ENCODE measurements at regions not wholly inside any gene's neighbourhood (a gene's known extent, or its start where the extent isn't known, plus 50 kb on each side); places are given as distances from the start of the nearest gene placed in this dataset.
A peak's percentile ranks its signal among the peaks of the same experiment; 100 is the strongest.

- Histone ChIP-seq H2BK15ac (ENCODE audit: low read depth, low read length) (no peak overlapping the region), H3K23me2 (ENCODE audit: insufficient read length, low read depth, low read length, poor library complexity, severe bottlenecking) (no peaks in the 10 kb centered on the region), H3K27ac (ENCODE audit: insufficient read length, low read depth, low read length) (no peak overlapping the region), H4K20me1 (ENCODE audit: control insufficient read depth, insufficient read depth, insufficient read length) (no peaks in the 10 kb centered on the region), H3K4me1 (ENCODE audit: insufficient read depth, low read length) (no peaks in the 10 kb centered on the region; the same call in 1 of the 2 replicates), H3K4me2 (ENCODE audit: insufficient read depth, insufficient read length, low read length) (no peak overlapping the region), H2BK120ac (ENCODE audit: low read depth, low read length, poor library complexity, severe bottlenecking) (no peak overlapping the region), H3K79me1 (ENCODE audit: insufficient read depth, low read depth, low read length, poor library complexity, severe bottlenecking) (no peaks in the 10 kb centered on the region), H4K91ac (ENCODE audit: insufficient read length, low read depth, low read length) (no peak overlapping the region), H2BK12ac (ENCODE audit: insufficient read length, low read depth, low read length) (no peak overlapping the region), H3K9me3 (ENCODE audit: control insufficient read depth, low read depth, low read length) (no peaks in the 10 kb centered on the region), H3K56ac (ENCODE audit: insufficient read length, low read depth, low read length) (no peak overlapping the region), H3K9ac (ENCODE audit: extremely low read depth, insufficient read length, low read length) (no peak overlapping the region), H2BK20ac (ENCODE audit: low read depth, low read length, poor library complexity, severe bottlenecking) (no peak overlapping the region), H3K18ac (ENCODE audit: insufficient read length, low read depth, low read length) (no peak overlapping the region), H2BK5ac (ENCODE audit: insufficient read length, low read length) (no peak overlapping the region), H3K23ac (ENCODE audit: insufficient read length, low read depth, low read length) (no peak overlapping the region), H4K5ac (ENCODE audit: insufficient read length, low read depth, low read length) (no peak overlapping the region), H3K14ac (ENCODE audit: insufficient read depth, low read length) (no peak overlapping the region), H3K79me2 (ENCODE audit: insufficient read depth, low read length) (no peaks in the 10 kb centered on the region), H3K27me3 (ENCODE audit: insufficient read depth, low read length) (no peaks in the 10 kb centered on the region), H3K4ac (ENCODE audit: low read depth, low read length) (no peak overlapping the region), H2AFZ (ENCODE audit: low read length) (no peak overlapping the region), H2AK5ac (ENCODE audit: insufficient read length, low read length) (no peak overlapping the region), H3T11ph (ENCODE audit: low read length) (no peak overlapping the region), H4K8ac (replicated peaks; ENCODE audit: insufficient read length, low read depth, low read length) (no peak overlapping the region)
- H3K4me1 Mint-ChIP-seq: peaks cover 0 to 8% of the 10 kb centered on the region in 2 experiments; a peak in 2 of 4 replicates
- peaks cover 2 to 21% (median 13%) of the 10 kb centered on the region in 3 experiments; a peak in 6 of 7 replicates for H3K36me3 Mint-ChIP-seq (ENCODE audit: insufficient read depth in 1 of 3, low read depth in 3 of 3)
- no peak overlapping the region for H3K4me3 Mint-ChIP-seq
- 0 out of 7 replicates have a peak overlapping the region, but pooled peaks of 1 of the 3 experiments have one; percentile 11 for H3K27ac Mint-ChIP-seq
- no peak for DNase-seq
- no peak for TF ChIP-seq CTCF (conservative IDR thresholded peaks at IDR 0.05)
- H3K27me3 Mint-ChIP-seq (ENCODE audit: low read depth): no peaks in the 10 kb centered on the region
- no peaks in the 10 kb centered on the region for H3K9me3 Mint-ChIP-seq
- WGBS (ENCODE audit: extremely low coverage, insufficient read length, low lambda C conversion rate): no CpG with 5 or more reads among the region's 3 CpGs
Measured at GRCh38 chr6:144757730-144758129, 472.6 kb downstream of the UTRN start.

Measured in H9 (cell line).